PC-3 (cell line): ENCODE measurements at regions not wholly inside any gene's neighbourhood (a gene's known extent, or its start where the extent isn't known, plus 50 kb on each side); places are given as distances from the start of the nearest gene placed in this dataset.

Source experiments
- CTCF ChIP-seq: fragments of 300-600 bp; sonication (generic); conservative IDR thresholded peaks from 2 replicates; pipeline ENCODE4 v1.5.1; 2017; ENCODE audit warnings: antibody characterized with exemption, low read depth, mild to moderate bottlenecking, low read length
- EZH2phosphoT487 ChIP-seq: fragments of 300-600 bp; sonication (generic); IDR thresholded peaks from 2 replicates; pipeline ENCODE4 v1.6.1; 2018; ENCODE audit warnings: mild to moderate bottlenecking, antibody characterized with exemption, low read length, borderline replicate concordance

GRCh38 chrX:10939424-10939823, 171.7 kb upstream of the HCCS start:
- TF ChIP-seq CTCF, result no peak
- TF ChIP-seq EZH2phosphoT487, result no peak
